GM19324 (cell line): ENCODE measurements at regions not wholly inside any gene's neighbourhood (a gene's known extent, or its start where the extent isn't known, plus 50 kb on each side); places are given as distances from the start of the nearest gene placed in this dataset.

Experiments used
- ATAC-seq: cut with Tn5 transposase; IDR thresholded peaks from one replicate; pipeline ENCODE4 v1.9.1; 2021; ENCODE audit warnings: mild to moderate bottlenecking, moderate library complexity; ENCODE audit not compliant: unreplicated experiment, low FRiP score

- ATAC-seq, result no peak
Measured at GRCh38 chr10:7479861-7480598, 69.2 kb upstream of the SFMBT2 start.

GRCh38 chr10:7478727-7479457 is 68.1 kb upstream of the SFMBT2 start:
- ATAC-seq, result no peak

GRCh38 chr10:7477538-7478334 is 66.9 kb upstream of the SFMBT2 start:
- no peak for ATAC-seq

GRCh38 chr10:7475939-7476338 is 65.1 kb upstream of the SFMBT2 start:
- ATAC-seq, result no peak

- no peak for ATAC-seq
Measured at GRCh38 chr10:7475046-7475911, 64.4 kb upstream of the SFMBT2 start.

- ATAC-seq, result no peak
Measured at GRCh38 chr10:7474388-7474787, 63.6 kb upstream of the SFMBT2 start.

GRCh38 chr10:7473474-7473873 is 62.6 kb upstream of the SFMBT2 start:
- ATAC-seq, result no peak

- peak; percentile 91 for ATAC-seq
Measured at GRCh38 chr10:7471720-7472367, 61.0 kb upstream of the SFMBT2 start.

- ATAC-seq, result no peak
Measured at GRCh38 chr10:7470371-7470770, 59.5 kb upstream of the SFMBT2 start.

- no peak for ATAC-seq
Measured at GRCh38 chr10:7467031-7467667, 56.3 kb upstream of the SFMBT2 start.

GRCh38 chr10:7464691-7465090 is 53.9 kb upstream of the SFMBT2 start:
- ATAC-seq, result no peak
